ENCODE measurements at regions not wholly inside any gene's neighbourhood (a gene's known extent, or its start where the extent isn't known, plus 50 kb on each side); places are given as distances from the start of the nearest gene placed in this dataset.

GRCh38 chr22:47883757-47884156 is 1121.3 kb downstream of the TBC1D22A start:
- DNase-seq (ENCODE audit: low spot score): no peak
- no peaks in the 10 kb centered on the region for H3K4me1 ChIP-seq (ENCODE audit: control insufficient read depth in 1 of 2, low read depth in 2 of 2)
- no peak overlapping the region for H3K4me3 ChIP-seq
- H3K36me3 ChIP-seq: no peaks in the 10 kb centered on the region
- no peak overlapping the region for H3K27ac ChIP-seq
- no peaks in the 10 kb centered on the region for H3K27me3 ChIP-seq (replicated peaks; ENCODE audit: insufficient read depth)
- no peak for ATAC-seq (ENCODE audit: insufficient number of reproducible peaks, low FRiP score, low read depth)
- no peak for TF ChIP-seq CTCF (IDR thresholded peaks at IDR 0.05)
- no peaks in the 10 kb centered on the region for H3K9me3 ChIP-seq

GRCh38 chr22:47879346-47879745 is 1116.9 kb downstream of the TBC1D22A start:
- ATAC-seq (ENCODE audit: insufficient number of reproducible peaks, low FRiP score, low read depth) (no peak), DNase-seq (ENCODE audit: low spot score) (no peak)
- Histone ChIP-seq H3K4me3 (no peak overlapping the region), H3K4me1 (ENCODE audit: control insufficient read depth in 1 of 2, low read depth in 2 of 2) (no peaks in the 10 kb centered on the region), H3K27me3 (replicated peaks; ENCODE audit: insufficient read depth) (no peaks in the 10 kb centered on the region), H3K36me3 (no peaks in the 10 kb centered on the region), H3K9me3 (no peaks in the 10 kb centered on the region), H3K27ac (no peak overlapping the region)
- no peak for TF ChIP-seq CTCF (IDR thresholded peaks at IDR 0.05)

- DNase-seq (ENCODE audit: low spot score) (no peak), ATAC-seq (ENCODE audit: insufficient number of reproducible peaks, low FRiP score, low read depth) (no peak)
- Histone ChIP-seq H3K9me3 (no peaks in the 10 kb centered on the region), H3K4me1 (ENCODE audit: control insufficient read depth in 1 of 2, low read depth in 2 of 2) (no peaks in the 10 kb centered on the region), H3K4me3 (no peak overlapping the region), H3K27ac (no peak overlapping the region), H3K27me3 (replicated peaks; ENCODE audit: insufficient read depth) (no peaks in the 10 kb centered on the region), H3K36me3 (no peaks in the 10 kb centered on the region)
- TF ChIP-seq CTCF (IDR thresholded peaks at IDR 0.05): no peak
Observed at GRCh38 chr22:47878460-47878859, 1116.0 kb downstream of the TBC1D22A start.

- no peak overlapping the region for H3K4me3 ChIP-seq
- DNase-seq (ENCODE audit: low spot score): no peak
- no peak overlapping the region for H3K27ac ChIP-seq
- H3K4me1 ChIP-seq (ENCODE audit: control insufficient read depth in 1 of 2, low read depth in 2 of 2): no peaks in the 10 kb centered on the region
- H3K9me3 ChIP-seq: no peaks in the 10 kb centered on the region
- no peaks in the 10 kb centered on the region for H3K36me3 ChIP-seq
- TF ChIP-seq CTCF (IDR thresholded peaks at IDR 0.05): no peak
- ATAC-seq (ENCODE audit: insufficient number of reproducible peaks, low FRiP score, low read depth): no peak
- H3K27me3 ChIP-seq (replicated peaks; ENCODE audit: insufficient read depth): no peaks in the 10 kb centered on the region
Observed at GRCh38 chr22:47872761-47873535, 1110.5 kb downstream of the TBC1D22A start.

GRCh38 chr22:47865626-47866025 is 1103.2 kb downstream of the TBC1D22A start:
- no peak for DNase-seq (ENCODE audit: low spot score)
- H3K36me3 ChIP-seq: no peaks in the 10 kb centered on the region
- no peaks in the 10 kb centered on the region for H3K4me1 ChIP-seq (ENCODE audit: control insufficient read depth in 1 of 2, low read depth in 2 of 2)
- H3K27ac ChIP-seq: no peak overlapping the region
- ATAC-seq (ENCODE audit: insufficient number of reproducible peaks, low FRiP score, low read depth): no peak
- H3K4me3 ChIP-seq: no peak overlapping the region
- H3K27me3 ChIP-seq (replicated peaks; ENCODE audit: insufficient read depth): no peaks in the 10 kb centered on the region
- no peak for TF ChIP-seq CTCF (IDR thresholded peaks at IDR 0.05)
- H3K9me3 ChIP-seq: no peaks in the 10 kb centered on the region
